Stimulated activated CD4-positive, alpha-beta T cell treated with anti-CD3 and anti-CD28 coated beads, Interleukin-12 subunit alpha, Interleukin-12 subunit beta, amount 100 ng/mL, for 24 hours (primary cell): ENCODE measurements at regions not wholly inside any gene's neighbourhood (a gene's known extent, or its start where the extent isn't known, plus 50 kb on each side); places are given as distances from the start of the nearest gene placed in this dataset.
"Not testable (repeated sequence)": the region's sequence is repeated elsewhere in the genome, so short reads cannot be mapped to it uniquely, and the experiment has no call there.

ENCODE experiments used
- DNase-seq, 2 experiments: peaks; one replicate each; pipeline ENCODE4 v3.0.0-alpha.2; 2020; ENCODE audit warnings: low read depth in 2 of 2

- no peak for DNase-seq
Observed at GRCh38 chr12:61023231-61023630, 1237.0 kb upstream of the USP15 start.

- no peak for DNase-seq
Observed at GRCh38 chr12:61029516-61029915, 1230.7 kb upstream of the USP15 start.

DNA sequence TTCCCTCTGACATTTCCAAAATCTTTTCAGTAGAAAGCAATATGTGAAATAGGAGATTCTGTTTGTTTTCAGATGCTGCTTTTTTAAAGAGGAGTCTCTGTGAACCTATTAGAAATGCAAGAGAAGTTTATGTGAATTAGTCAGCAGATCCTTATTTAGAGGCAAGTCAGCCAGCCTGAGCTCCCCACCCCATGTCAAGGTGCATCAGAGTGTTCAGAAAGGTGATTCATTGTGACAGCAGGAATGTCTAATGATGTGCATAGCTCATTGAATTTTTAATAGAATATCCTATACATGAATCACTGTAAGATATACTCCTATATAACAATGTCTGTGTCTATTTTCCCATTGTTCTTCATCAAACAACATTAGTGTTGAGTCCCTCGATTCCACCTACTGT is 1222.4 kb upstream of the USP15 start:
- no peak for DNase-seq

GRCh38 chr12:61043838-61044237 is 1216.4 kb upstream of the USP15 start:
- no peak for DNase-seq

DNA sequence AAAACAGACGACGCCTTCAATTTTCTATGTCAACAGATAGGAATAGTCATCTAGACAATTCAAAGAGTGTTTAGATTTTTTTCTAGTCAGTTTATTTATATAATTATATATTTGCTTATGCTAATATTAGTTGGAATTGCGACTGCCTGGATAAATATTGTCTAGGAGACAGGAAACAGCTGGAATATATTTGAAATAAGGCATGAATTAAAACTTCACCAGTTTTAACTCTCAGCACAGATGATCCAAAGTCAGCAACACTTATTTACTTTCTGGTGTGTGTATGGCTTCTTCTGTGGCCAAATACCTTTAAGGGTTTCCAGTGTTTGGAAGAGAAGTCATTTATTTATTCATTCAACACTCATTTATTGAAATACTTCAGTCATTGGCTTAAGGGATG is 1215.4 kb upstream of the USP15 start:
- DNase-seq: no peak

DNA sequence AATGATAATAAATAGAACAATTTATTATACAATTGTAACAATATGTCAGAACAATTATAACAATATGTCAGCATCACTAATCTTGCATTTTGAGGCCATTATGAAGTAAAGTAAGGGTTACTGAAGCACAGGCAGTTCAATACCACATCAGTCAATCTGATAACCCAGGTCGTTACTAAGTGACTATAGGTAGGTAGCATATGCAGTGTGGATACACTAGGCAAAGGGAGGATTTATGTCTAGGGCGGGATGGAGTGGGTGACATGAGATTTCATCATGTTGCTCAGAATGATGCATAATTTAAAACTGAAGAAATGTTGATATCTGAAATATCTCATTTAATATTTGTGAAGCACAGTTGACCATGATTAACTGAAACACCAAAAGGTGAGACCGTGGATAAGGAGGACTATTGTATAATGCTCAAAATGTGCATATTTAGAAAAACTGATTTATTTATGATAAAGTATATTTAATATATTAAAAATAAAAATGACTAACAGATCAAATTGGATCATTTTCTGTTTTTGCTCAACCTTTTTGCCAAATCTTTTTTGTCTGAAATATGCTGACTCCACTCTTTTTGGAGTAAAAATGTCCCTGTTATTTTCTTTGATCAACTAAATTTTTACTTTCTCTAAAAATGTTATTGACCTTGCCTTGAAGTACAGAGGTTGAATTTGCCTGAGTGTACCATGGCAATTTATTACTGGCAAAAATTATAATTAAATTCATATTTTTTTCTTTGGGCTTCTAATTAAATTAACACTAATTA is 1189.4 kb upstream of the USP15 start:
- DNase-seq: no peak

DNA sequence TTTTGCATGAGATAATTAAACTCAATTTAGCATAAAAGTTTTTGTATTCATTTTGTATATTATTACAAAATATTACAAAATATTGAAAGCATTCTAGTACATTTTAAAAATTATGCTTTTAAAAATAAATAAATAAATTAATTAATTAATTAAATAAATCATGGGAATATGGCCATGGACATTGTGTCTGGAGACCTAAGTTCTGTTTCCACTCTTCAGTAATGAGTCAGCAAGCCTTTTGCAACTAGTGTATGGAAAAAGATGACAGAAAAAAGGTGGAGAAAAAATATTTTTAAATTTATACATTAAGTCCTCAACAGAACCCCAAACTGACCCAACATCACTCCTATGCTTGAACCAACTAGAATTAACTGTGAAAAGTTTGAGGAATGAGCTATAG is 1187.5 kb upstream of the USP15 start:
- DNase-seq: no peak

- DNase-seq: no peak
Observed at GRCh38 chr12:61095111-61095510, 1165.1 kb upstream of the USP15 start.

DNA sequence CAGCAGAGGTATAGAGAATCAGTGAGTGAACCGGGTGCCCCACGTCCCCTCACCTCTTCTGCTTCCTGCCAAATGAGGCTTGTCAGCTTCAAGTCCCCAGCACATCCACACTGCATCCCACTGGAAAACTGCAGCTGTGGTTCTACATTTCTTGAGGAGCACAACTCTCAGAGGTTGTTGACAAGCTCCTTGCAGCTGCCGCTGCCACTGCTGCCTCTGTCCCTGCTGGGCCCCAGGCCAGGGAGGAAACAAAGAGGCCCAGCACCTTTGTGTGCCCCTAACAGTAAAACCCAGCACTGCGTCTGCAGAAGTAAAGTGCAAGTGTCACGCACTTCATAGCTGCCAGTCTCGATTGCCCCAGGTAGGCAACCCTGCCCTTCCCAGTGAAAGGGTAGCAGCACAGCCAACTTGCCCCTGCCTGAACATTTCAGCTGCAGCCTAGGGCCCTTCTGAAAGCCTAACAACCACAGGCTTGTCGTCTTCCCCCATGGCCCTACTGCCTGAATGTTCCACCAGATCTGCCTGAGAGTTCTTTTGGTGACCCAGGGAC is 1162.1 kb upstream of the USP15 start:
- DNase-seq: no peak

DNA sequence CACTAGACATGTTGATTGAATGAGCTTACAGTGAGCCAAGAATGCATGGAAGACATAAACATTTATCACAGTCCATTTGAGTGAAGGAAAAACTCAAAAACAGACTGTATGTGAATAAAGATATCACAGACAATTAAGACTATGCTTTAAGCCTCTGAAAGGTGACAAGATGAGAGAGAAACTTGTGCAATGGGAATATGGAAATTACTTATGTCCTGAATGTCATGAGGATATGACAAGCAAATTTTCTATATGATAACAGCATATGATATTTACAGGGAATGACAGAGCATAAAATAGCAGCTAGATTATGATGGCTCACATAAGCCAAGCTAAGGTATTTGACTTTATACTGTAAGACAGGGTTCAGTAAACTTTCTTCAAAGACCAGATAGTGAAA is 1153.1 kb upstream of the USP15 start:
- no peak for DNase-seq

DNA sequence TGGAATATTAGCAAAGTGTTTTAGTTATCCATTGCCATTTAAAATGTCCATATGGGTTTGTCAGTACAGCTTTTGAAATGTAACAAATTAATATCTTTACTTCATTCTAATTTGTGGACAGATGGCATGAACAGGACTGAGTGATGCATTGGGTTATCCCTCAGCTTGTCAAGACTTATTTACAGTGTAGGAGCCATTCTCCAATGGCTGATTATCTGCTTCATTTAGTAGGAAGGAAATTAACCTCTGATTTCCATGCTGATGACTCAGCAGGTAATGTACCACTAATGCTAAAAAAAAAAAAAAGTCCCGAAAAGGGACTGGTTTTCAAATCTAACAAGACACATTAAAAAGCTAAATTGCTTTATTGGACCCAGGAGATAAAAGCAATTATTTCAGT is 1149.0 kb upstream of the USP15 start:
- no peak for DNase-seq

GRCh38 chr12:61137677-61138414 is 1122.4 kb upstream of the USP15 start:
- no peak for DNase-seq

- no peak for DNase-seq
Observed at GRCh38 chr12:61138415-61138759, 1121.8 kb upstream of the USP15 start.

DNA sequence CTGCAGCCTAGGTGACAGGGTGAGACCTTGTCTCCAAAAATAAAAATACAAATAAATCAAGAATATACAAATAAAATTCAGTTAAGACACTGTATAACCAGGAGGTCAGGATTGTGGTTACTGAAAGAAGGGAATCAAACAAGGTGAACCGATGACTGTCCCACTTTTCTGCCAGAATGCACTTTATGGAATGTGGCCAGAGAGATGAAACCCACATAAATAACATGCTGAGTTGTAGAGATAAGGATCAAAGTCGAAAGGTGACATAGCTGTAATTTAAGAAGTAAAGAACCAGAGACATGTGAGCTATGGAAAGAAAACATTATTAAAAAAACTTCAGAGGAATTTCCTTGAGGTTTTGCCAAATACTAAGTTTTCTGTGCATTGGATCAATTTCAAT is 1098.2 kb upstream of the USP15 start:
- DNase-seq: no peak

DNA sequence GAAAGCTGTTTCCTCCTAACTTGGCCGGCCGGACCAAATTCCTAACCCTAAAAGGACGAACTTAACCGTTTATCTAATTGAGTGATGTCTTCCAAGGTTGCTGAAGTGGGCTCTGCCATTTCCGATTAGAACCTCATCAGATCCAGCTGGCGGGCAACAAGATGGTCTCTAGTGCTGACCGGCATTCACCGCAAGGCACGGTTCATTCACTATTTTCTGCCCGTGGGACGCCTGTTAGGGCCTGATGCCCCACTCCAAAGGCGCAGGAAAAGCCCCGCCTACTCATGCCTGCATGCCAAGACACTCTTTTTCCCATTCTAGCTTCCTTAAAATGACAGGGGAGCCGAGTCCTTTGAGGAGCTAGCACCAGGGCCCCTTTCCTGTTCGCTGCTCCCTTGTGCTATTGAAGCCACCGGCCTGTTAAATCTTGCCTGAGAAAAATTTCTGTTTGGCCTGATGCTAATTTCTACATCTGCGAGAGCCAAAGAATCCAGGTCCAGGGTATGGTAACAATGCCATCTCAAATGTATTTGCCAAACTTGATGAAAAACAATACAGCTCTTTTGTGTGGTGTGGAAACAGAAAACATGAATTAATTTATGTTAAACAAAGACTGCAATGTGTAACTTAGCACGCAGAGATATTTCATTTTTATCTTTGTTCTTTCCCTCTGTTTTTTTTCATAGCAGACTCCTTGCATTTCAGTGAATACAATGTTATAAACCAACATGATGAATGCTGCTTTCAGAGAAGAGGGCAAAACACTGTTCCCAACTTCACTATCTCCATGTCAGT is 1071.2 kb upstream of the USP15 start:
- DNase-seq: no peak

GRCh38 chr12:61213646-61214045 is 1046.6 kb upstream of the USP15 start:
- no peak for DNase-seq

GRCh38 chr12:61220337-61220736 is 1039.9 kb upstream of the USP15 start:
- no peak for DNase-seq

- DNase-seq: no peak
Observed at GRCh38 chr12:61232040-61232439, 1028.2 kb upstream of the USP15 start.

DNA sequence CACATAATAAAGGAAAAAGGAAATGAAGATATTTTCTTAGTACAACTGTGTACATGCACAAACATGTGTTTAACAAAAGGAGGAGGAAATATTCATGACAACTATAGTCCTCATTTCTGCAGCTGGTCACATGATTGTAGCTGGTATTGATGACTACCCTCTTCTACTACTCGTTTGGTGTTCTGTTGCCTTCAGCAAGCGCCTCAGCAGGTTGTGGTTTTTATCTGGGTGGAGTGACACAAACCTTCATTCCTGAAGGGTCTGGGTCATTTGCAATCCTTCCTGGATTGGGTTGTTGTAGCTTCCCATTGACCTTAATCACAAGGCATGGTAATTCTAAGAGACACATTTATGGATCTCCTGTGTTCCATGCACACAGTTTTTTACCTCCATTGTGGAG is 1009.9 kb upstream of the USP15 start:
- no peak for DNase-seq

DNA sequence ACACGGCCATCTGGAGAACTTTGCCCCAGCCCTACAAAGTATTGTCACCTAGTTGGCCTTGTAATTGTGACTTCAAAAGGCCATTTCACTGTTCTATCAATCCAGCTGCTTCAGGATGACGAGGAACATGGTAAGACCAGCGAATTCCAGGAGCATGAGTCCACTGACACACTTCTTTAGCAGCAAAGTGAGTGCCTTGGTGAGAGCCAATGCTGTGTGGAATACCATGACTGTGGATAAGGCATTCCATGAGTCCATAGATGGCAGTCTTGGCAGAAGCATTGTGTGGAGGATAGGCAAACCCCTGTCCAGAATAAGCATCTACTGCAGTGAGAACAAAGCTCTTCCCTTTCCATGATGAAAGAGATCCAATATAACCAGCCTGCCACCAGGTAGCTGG is 1009.1 kb upstream of the USP15 start:
- no peak for DNase-seq

DNA sequence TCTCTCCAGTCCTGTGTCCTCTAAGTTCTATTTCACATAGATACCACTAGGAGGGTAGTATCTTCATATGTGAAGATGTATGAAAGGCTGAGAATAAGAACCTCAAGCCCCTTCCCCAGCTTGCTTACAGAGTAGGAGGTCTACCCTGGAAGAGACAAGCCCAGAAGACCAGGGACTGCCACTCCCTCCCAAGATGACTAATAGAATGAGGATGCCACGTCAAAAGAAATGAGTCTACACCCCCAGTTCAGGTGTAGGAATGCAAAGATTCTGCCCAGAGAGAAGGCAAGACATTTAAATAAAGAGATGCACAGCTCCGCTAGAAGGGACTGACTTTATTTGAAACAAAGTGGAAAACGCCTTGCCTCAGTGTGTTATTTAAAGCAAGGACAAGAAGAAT is 1006.0 kb upstream of the USP15 start:
- DNase-seq: no peak

DNA sequence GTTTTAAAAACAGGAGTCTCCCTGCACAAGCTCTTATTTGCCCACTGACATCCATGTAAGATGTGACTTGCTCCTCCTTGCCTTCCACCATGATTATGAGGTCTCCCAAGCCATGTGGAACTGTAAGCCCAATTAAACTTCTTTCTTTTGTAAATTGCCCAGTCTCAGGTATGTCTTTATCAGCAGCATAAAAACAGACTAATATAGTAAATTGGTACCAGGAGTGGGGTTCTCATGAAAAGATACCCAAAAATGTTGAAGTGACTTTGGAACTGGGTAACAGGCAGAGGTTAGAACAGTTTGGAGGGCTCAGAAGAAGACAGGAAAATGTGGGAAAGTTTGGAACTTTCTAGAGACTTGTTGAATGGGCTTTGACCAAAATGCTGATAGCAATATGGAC is 995.9 kb upstream of the USP15 start:
- DNase-seq: not testable (repeated sequence)
